Right cardiac atrium (tissue), 5 donors: ENCODE measurements at regions not wholly inside any gene's neighbourhood (a gene's known extent, or its start where the extent isn't known, plus 50 kb on each side); places are given as distances from the start of the nearest gene placed in this dataset.
A peak's percentile ranks its signal among the peaks of the same experiment; 100 is the strongest.

ENCODE experiments used
- ATAC-seq, 2 donors: fragments of 200-7000 bp; cut with Tn5 transposase; one replicate each; pipeline versions ENCODE4 v1.8.0 to v1.9.1; 2020; ENCODE audit warnings: moderate library complexity in 2 of 2, mild to moderate bottlenecking in 1 of 2
- DNase-seq, 3 donors: peaks; one replicate each; pipeline ENCODE4 v3.0.0-alpha.2; 2020
- H3K27ac ChIP-seq: one replicate; pipeline ENCODE4 v1.5.1; 2013; ENCODE audit warnings: mild to moderate bottlenecking, low read length, control low read depth, moderate library complexity
- H3K27me3 ChIP-seq: one replicate; pipeline ENCODE4 v1.6.1; 2013; ENCODE audit not compliant: control insufficient read depth, insufficient read depth
- H3K4me1 ChIP-seq: one replicate; pipeline ENCODE4 v1.6.1; 2013; ENCODE audit warnings: low read length; ENCODE audit not compliant: control insufficient read depth, insufficient read depth
- H3K4me3 ChIP-seq: one replicate; pipeline ENCODE4 v1.5.1; 2013; ENCODE audit warnings: low read length, control low read depth
- H3K9me3 ChIP-seq: one replicate; pipeline ENCODE4 v1.6.1; 2013; ENCODE audit warnings: low read length; ENCODE audit not compliant: control insufficient read depth
- WGBS: extraction: QIAGEN DNeasy Blood & Tissue Kit; methylation state at CpG from one replicate; pipeline ENCODE4 v1.1.7; 2013; 5-methylcytosine and 5-hydroxymethylcytosine counted together
- intact Hi-C, 4 donors: fragments of 100-400 bp; cut with DNase I; formaldehyde crosslinking; loops; one replicate each; pipeline versions ENCODE4 v1.11.0 to v1.14.0; 2022 to 2023
- donor health status: healthy with polysubstance abuse.
- donor health status: DM: no; HTN: yes; CAD: no.
- donor health status: DM: no; HTN: no; CAD: no.
- donor health status: DM: no; HTN: yes; CAD: no; lungs with severe emphysema.
- donor health status: DM: yes; HTN: yes; CAD: no.

- Histone ChIP-seq H3K9me3 (no peaks in the 10 kb centered on the region), H3K4me3 (no peak overlapping the region), H3K27me3 (no peaks in the 10 kb centered on the region), H3K27ac (no peak overlapping the region), H3K4me1 (no peaks in the 10 kb centered on the region)
- 92% methylated on average over 4 of the region's 4 CpGs for WGBS
- DNase-seq (no peak), ATAC-seq (no peak)
- intact Hi-C loops, result no loop called here
These were observed 237.8 kb upstream of the KIRREL3 start for GRCh38 chr11:127238321-127238720.

- intact Hi-C loops, result no loop called here
- Histone ChIP-seq H3K4me3 (no peak overlapping the region), H3K9me3 (no peaks in the 10 kb centered on the region), H3K27ac (no peak overlapping the region), H3K27me3 (no peaks in the 10 kb centered on the region), H3K4me1 (no peaks in the 10 kb centered on the region)
- ATAC-seq, result no peak
- DNase-seq, result no peak
- 81% methylated on average over 1 of the region's 1 CpG for WGBS
These were observed 236.2 kb upstream of the KIRREL3 start for GRCh38 chr11:127236776-127237175.

GRCh38 chr11:127233998-127234397 lies 233.4 kb upstream of the KIRREL3 start:
- DNase-seq (no peak), ATAC-seq (no peak)
- Histone ChIP-seq H3K4me1 (no peaks in the 10 kb centered on the region), H3K9me3 (no peaks in the 10 kb centered on the region), H3K27ac (no peak overlapping the region), H3K27me3 (no peaks in the 10 kb centered on the region), H3K4me3 (no peak overlapping the region)
- WGBS, result 43% methylated on average over 3 of the region's 3 CpGs
- intact Hi-C loops, result no loop called here

DNA sequence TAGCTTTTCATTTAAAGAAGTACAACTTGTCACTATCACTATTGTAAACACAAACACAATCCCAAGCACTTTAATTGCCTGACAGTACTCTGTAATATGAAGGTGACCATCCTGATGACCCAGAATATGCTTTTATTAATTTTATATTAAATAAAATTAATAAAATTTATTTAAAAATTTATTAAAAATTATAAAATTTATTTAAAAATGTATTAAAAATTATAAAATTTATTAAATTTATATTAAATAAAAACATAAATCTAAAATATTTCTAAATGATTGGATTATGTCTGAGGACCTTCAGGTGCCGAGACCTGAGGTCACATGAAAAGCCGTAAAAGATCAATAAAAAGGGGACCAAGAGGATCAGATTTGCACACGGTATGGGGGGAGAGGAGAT lies 229.8 kb upstream of the KIRREL3 start:
- intact Hi-C loops, result no loop called here
- Histone ChIP-seq H3K27ac (no peak overlapping the region), H3K4me3 (no peak overlapping the region), H3K27me3 (no peaks in the 10 kb centered on the region), H3K9me3 (no peaks in the 10 kb centered on the region), H3K4me1 (no peaks in the 10 kb centered on the region)
- DNase-seq (no peak), ATAC-seq (no peak)
- WGBS, result 87% methylated on average over 3 of the region's 3 CpGs

DNA sequence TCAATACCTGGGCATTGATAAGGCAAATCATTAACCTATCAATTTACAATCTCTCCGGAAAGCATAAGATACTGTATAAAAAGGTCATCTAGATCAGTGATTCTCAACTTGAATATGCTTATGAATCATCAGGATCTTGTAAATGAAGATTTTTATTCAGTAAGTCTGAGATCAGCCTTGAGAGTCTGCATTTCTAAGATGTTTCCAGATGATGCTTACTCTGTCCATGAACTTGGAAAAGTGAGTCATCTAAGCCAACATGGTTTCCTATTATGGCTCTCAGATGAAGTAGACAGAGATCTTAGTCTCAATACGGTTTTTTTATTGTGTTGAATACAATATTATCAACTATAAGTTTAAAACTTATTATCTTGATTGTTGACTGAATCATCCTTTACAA lies 226.4 kb upstream of the KIRREL3 start:
- Histone ChIP-seq H3K4me1 (no peaks in the 10 kb centered on the region), H3K4me3 (no peak overlapping the region), H3K27me3 (no peaks in the 10 kb centered on the region), H3K27ac (no peak overlapping the region), H3K9me3 (no peaks in the 10 kb centered on the region)
- DNase-seq (no peak), ATAC-seq (peak in 1 of 2 donors; percentile 41)
- WGBS, result 60% methylated on average over 2 of the region's 2 CpGs
- intact Hi-C loops, result no loop called here

DNA sequence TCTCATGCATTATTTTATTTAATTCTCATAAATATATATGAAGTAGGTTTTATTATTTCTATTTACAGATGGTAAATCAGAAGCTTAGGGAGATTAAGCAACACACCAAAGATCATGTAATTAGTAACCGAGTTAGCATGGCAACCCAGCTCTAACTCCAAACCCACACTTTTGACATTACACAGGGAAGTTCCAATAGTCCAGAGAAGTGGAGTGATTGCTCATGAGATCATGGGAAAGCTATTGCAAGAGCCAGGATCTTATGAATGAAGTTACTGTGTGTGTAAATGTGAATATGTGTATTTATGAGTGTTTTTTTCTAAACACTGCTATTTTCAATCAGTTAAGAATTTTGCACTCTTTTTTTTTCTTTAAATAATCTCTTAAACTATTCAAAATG lies 225.8 kb upstream of the KIRREL3 start:
- DNase-seq (no peak), ATAC-seq (peak; percentile 67 to 75)
- H3K4me3 ChIP-seq, result no peak overlapping the region
- no peaks in the 10 kb centered on the region for H3K4me1 ChIP-seq
- intact Hi-C loops, result no loop called here
- 64% methylated on average over 1 of the region's 1 CpG for WGBS
- H3K27me3 ChIP-seq, result no peaks in the 10 kb centered on the region
- no peaks in the 10 kb centered on the region for H3K9me3 ChIP-seq
- no peak overlapping the region for H3K27ac ChIP-seq

DNA sequence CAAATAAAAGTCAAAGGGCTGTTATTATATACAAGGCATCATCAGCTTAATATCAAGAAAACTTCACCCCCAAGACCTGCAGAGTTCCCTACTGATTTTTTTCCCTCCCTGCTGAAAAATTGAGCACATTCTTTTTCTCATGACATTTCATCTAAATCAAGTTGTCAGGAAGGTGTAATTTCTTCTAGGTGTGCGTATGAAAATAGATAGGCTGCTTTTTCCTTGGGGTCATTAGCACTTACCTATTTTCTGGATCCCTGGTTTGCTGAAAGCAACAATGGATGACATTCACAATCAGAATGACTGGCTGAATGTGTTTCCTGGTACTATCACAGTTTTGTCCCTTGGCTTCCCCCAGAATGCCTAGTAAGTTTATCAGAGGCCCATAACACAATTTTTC lies 225.0 kb upstream of the KIRREL3 start:
- intact Hi-C loops, result no loop called here

GRCh38 chr11:127224276-127224675 lies 223.7 kb upstream of the KIRREL3 start:
- Histone ChIP-seq H3K27me3 (no peaks in the 10 kb centered on the region), H3K27ac (no peak overlapping the region), H3K4me3 (no peak overlapping the region), H3K9me3 (no peaks in the 10 kb centered on the region), H3K4me1 (no peaks in the 10 kb centered on the region)
- 48% methylated on average over 2 of the region's 2 CpGs for WGBS
- ATAC-seq (peak in 1 of 2 donors; percentile 59), DNase-seq (peak in 2 of 3 donors; percentile 38 to 67)
- intact Hi-C loops, result no loop called here

More for the DNA sequence above, 225.0 kb upstream of the KIRREL3 start:
- ATAC-seq (no peak), DNase-seq (no peak)
- Histone ChIP-seq H3K9me3 (no peaks in the 10 kb centered on the region), H3K4me3 (no peak overlapping the region), H3K27me3 (no peaks in the 10 kb centered on the region), H3K4me1 (no peaks in the 10 kb centered on the region), H3K27ac (no peak overlapping the region)
- 79% methylated on average over 1 of the region's 1 CpG for WGBS

DNA sequence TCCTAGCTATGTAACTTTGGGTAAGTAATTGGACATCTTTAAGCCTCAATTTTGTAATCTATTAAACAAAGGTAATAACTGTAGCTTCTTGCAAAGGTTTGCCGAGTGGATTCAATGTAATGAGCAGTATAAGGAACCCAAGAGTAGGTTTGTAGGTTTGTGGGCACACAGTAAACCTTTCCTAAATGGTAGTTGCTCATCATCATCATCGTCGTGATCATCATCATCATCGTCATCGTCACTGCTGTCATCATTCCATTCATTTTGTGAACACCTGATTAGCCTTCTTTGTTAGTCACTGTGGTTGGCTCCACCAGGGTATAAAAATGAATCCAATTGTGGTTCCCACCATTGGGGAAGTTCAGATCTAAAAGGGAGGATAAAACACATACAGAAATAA lies 223.1 kb upstream of the KIRREL3 start:
- H3K27ac ChIP-seq, result no peak overlapping the region
- H3K4me1 ChIP-seq, result no peaks in the 10 kb centered on the region
- intact Hi-C loops, result no loop called here
- ATAC-seq (no peak), DNase-seq (no peak)
- H3K27me3 ChIP-seq, result no peaks in the 10 kb centered on the region
- H3K9me3 ChIP-seq, result no peaks in the 10 kb centered on the region
- WGBS, result 84% methylated on average over 5 of the region's 5 CpGs
- no peak overlapping the region for H3K4me3 ChIP-seq

DNA sequence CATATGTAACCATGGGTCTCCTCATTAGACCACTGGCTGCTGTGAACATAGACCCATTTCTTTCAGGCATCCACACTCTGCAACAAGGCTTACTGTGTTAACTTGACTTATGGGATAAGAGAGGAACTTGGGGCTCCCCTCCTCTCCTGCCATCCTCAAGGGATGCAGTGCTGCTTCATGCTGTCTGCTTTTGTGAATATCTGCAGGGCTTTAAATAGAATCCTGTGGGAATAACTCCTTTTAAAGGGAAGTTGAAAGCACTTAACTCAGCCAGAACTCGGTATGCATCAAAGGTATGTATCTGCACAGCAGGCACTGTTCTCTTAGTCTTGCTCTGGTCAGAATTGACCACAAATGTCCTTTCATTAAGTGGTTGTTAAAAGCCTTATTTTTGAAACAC lies 222.5 kb upstream of the KIRREL3 start:
- H3K4me3 ChIP-seq, result no peak overlapping the region
- ATAC-seq, result no peak
- intact Hi-C loops, result no loop called here
- WGBS, result 23% methylated on average over 1 of the region's 1 CpG
- H3K27ac ChIP-seq, result no peak overlapping the region
- no peaks in the 10 kb centered on the region for H3K9me3 ChIP-seq
- no peaks in the 10 kb centered on the region for H3K4me1 ChIP-seq
- DNase-seq, result no peak
- no peaks in the 10 kb centered on the region for H3K27me3 ChIP-seq

DNA sequence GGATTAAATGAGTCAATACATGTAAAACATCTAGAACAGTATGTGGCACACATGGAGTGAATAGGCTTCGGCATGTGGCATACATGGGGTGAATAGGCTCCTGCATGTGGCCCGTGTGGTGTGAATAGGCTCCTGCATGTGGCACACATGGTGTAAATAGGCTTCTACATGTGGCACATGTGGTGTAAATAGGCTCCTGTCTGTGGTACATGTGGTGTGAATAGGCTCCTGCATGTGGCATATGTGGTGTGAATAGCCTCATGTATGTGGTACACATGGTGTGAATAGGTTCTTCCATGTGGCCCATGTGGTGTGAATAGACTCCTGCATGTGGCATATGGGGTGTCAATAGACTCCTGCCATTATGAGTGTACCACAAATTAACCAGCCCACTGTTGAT lies 219.1 kb upstream of the KIRREL3 start:
- 94% methylated on average over 2 of the region's 2 CpGs for WGBS
- H3K4me3 ChIP-seq, result no peak overlapping the region
- no peaks in the 10 kb centered on the region for H3K27me3 ChIP-seq
- intact Hi-C loops, result no loop called here
- no peaks in the 10 kb centered on the region for H3K9me3 ChIP-seq
- DNase-seq (no peak), ATAC-seq (no peak)
- no peak overlapping the region for H3K27ac ChIP-seq
- no peaks in the 10 kb centered on the region for H3K4me1 ChIP-seq

DNA sequence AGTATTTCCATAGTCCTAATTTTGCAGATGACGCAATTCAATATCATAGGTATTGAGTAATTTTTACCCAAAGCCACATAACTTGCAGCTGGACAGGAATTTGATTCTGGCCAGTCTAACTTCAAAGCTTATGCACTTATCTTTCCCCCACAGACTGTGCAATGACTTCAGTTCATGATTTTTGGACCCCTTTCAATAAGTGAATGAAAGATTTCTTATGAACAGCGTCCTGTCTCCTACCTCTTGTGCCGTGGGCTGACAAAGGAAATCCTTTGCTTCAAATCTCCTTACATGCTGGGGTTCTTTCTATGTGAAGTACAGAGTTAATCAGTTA lies 217.7 kb upstream of the KIRREL3 start:
- ATAC-seq (peak; percentile 66 to 77), DNase-seq (no peak)
- 40% methylated on average over 3 of the region's 3 CpGs for WGBS
- H3K27ac ChIP-seq, result no peak overlapping the region
- H3K4me1 ChIP-seq, result no peaks in the 10 kb centered on the region
- H3K9me3 ChIP-seq, result no peaks in the 10 kb centered on the region
- intact Hi-C loops, result no loop called here
- no peak overlapping the region for H3K4me3 ChIP-seq
- H3K27me3 ChIP-seq, result no peaks in the 10 kb centered on the region
